ENCODE measurements at regions not wholly inside any gene's neighbourhood (a gene's known extent, or its start where the extent isn't known, plus 50 kb on each side); places are given as distances from the start of the nearest gene placed in this dataset.

DNA sequence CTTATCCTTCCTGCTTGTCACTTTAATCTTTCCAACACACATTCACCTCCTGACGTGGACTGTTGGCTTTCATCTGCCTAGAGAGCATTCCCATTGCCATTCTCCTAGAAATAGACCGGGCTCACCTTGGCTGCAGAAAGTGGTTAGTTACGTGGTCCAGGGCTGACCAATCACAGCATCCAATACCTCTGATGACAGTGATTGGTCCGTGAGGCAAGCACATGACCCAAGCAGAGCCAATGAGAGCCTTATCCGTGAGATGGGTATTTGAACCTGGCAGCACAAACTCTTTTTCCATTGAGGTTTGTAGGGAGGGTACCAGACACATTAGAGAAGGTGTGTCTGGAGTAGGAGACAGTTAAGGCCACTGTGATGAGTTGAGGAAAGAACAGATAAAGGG is 85.8 kb downstream of the MIAT start:
- WGBS, 3 donors = 92 to 95% (median 93%) methylated on average over 5 of the region's 5 CpGs
- no peak overlapping the region for H3K4me3 ChIP-seq
- intact Hi-C loops (cut with DNase I) = no loop called here
- no peaks in the 10 kb centered on the region for H3K4me1 ChIP-seq (ENCODE audit: insufficient read depth)
- no peak for DNase-seq
- H3K27me3 ChIP-seq = no peaks in the 10 kb centered on the region
- no peaks in the 10 kb centered on the region for H3K36me3 ChIP-seq
- no peaks in the 10 kb centered on the region for H3K9me3 ChIP-seq
- no peak overlapping the region for H3K27ac ChIP-seq
- no peak for TF ChIP-seq EP300 (IDR thresholded peaks at IDR 0.05)
- no peak for TF ChIP-seq POLR2A (IDR thresholded peaks at IDR 0.05)
- TF ChIP-seq, protein P1, sequence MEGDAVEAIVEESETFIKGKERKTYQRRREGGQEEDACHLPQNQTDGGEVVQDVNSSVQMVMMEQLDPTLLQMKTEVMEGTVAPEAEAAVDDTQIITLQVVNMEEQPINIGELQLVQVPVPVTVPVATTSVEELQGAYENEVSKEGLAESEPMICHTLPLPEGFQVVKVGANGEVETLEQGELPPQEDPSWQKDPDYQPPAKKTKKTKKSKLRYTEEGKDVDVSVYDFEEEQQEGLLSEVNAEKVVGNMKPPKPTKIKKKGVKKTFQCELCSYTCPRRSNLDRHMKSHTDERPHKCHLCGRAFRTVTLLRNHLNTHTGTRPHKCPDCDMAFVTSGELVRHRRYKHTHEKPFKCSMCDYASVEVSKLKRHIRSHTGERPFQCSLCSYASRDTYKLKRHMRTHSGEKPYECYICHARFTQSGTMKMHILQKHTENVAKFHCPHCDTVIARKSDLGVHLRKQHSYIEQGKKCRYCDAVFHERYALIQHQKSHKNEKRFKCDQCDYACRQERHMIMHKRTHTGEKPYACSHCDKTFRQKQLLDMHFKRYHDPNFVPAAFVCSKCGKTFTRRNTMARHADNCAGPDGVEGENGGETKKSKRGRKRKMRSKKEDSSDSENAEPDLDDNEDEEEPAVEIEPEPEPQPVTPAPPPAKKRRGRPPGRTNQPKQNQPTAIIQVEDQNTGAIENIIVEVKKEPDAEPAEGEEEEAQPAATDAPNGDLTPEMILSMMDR (IDR thresholded peaks at IDR 0.05) = no peak

DNA sequence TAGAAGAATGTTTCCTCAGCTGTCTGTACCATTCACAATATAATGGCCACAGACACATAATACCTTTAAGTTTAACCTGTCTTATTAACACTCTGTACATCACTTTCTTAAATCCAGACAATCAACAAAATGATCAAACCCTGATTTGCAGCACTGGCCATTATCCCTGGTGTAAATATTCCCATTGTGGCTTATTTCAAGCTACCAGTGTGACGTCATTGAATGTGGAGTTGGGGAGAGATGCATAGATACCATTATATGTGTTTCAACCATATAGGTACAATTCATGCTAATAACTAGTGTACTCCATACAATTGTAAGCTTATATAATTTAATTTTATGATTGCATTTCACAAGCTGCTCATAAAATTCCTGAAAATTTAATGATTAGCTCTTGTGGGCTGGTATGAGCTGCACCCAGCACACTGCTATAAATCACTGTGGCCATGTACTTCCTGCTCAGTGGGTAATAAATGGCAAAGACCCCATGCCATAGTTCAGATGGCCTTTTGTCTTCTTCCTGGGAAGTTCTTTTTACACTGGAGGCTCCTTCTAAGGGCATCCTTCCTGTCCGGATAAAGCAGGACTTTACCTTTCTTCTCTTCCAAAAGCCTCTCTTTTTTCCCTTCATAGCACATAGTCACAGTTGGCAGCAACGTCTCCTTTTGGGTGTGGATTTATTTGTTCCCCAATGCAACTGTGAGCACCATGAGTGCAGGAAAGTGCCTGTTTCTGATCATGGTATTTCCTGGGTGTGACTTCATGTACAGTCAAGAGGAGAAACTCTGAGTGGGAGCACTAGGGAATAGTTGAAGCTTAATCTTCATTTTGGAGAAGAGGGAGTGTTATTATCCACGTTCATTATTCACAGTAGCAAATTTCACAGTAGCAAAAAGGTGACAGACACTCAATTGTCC is 87.8 kb downstream of the MIAT start:
- Histone ChIP-seq H3K9me3 (no peaks in the 10 kb centered on the region), H3K36me3 (no peaks in the 10 kb centered on the region), H3K4me3 (no peak overlapping the region), H3K27me3 (no peaks in the 10 kb centered on the region), H3K4me1 (ENCODE audit: insufficient read depth) (peaks cover 5% of the 10 kb centered on the region), H3K27ac (no peak overlapping the region)
- intact Hi-C loops (cut with DNase I) = no loop called here
- no peak for DNase-seq
- TF ChIP-seq EP300 (IDR thresholded peaks at IDR 0.05) = no peak
- TF ChIP-seq POLR2A (IDR thresholded peaks at IDR 0.05) = no peak
- TF ChIP-seq, protein P1 (IDR thresholded peaks at IDR 0.05) = no peak
- WGBS, 3 donors = 72 to 78% (median 74%) methylated on average over 4 of the region's 4 CpGs

DNA sequence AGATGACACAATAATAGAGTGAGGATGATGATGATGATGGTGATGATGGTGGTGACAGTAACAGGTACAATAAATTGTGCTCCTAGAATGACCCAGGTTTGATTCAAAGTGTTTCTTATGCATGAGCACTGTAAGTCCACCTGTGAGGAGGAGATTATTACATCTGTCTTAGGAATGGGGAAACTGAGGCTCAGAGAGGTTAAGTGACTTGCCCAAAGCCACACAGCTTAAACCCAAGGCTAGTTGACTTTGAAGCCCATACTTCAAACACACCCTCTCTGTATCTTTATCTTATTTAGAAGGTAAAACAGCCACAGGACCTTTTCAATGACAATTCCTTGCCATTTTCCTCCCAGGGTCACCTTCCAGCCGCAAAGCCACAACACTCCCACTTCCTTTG is 88.9 kb downstream of the MIAT start:
- Histone ChIP-seq H3K27ac (no peak overlapping the region), H3K36me3 (no peaks in the 10 kb centered on the region), H3K27me3 (no peaks in the 10 kb centered on the region), H3K4me3 (no peak overlapping the region), H3K4me1 (ENCODE audit: insufficient read depth) (peaks cover 5% of the 10 kb centered on the region), H3K9me3 (no peaks in the 10 kb centered on the region)
- no peak for DNase-seq
- intact Hi-C loops (cut with DNase I) = no loop called here
- TF ChIP-seq POLR2A (IDR thresholded peaks at IDR 0.05) (no peak), EP300 (IDR thresholded peaks at IDR 0.05) (no peak)
- TF ChIP-seq, protein P1 (IDR thresholded peaks at IDR 0.05) = no peak
- WGBS, 3 donors = 63 to 86% (median 73%) methylated on average over 1 of the region's 1 CpG

- DNase-seq = peak in 4 of 5 donors; percentile 25 to 49 (median 42)
- 53 to 68% (median 54%) methylated on average over 6 of the region's 6 CpGs for WGBS, 3 donors
- Histone ChIP-seq H3K27ac (peak overlapping the region in 1 of 2 donors; percentile 68), H3K4me1 (ENCODE audit: insufficient read depth) (peaks cover 5% of the 10 kb centered on the region), H3K36me3 (no peaks in the 10 kb centered on the region), H3K27me3 (no peaks in the 10 kb centered on the region), H3K4me3 (no peak overlapping the region), H3K9me3 (no peaks in the 10 kb centered on the region)
- intact Hi-C loops (cut with DNase I) = no loop called here
- TF ChIP-seq, protein P1 (IDR thresholded peaks at IDR 0.05) = no peak
- TF ChIP-seq EP300 (IDR thresholded peaks at IDR 0.05) (no peak), POLR2A (IDR thresholded peaks at IDR 0.05) (no peak)
Measured at GRCh38 chr22:26748845-26749244, 91.5 kb downstream of the MIAT start.
